CD4-positive, alpha-beta T cell treated with Interleukin-6 for 4 hours (primary cell): ENCODE measurements at regions not wholly inside any gene's neighbourhood (a gene's known extent, or its start where the extent isn't known, plus 50 kb on each side); places are given as distances from the start of the nearest gene placed in this dataset.
A peak's percentile ranks its signal among the peaks of the same experiment; 100 is the strongest.
"Not testable (repeated sequence)": the region's sequence is repeated elsewhere in the genome, so short reads cannot be mapped to it uniquely, and the experiment has no call there.

ENCODE experiments used
- DNase-seq: peaks from one replicate; pipeline ENCODE4 v3.0.0-alpha.2; 2020; ENCODE audit warnings: mixed read lengths

GRCh38 chr2:89756616-89757015 is 1065.1 kb downstream of the RPIA start:
- DNase-seq = not testable (repeated sequence)

GRCh38 chr2:89758332-89759026 is 1067.0 kb downstream of the RPIA start:
- not testable (repeated sequence) for DNase-seq

DNA sequence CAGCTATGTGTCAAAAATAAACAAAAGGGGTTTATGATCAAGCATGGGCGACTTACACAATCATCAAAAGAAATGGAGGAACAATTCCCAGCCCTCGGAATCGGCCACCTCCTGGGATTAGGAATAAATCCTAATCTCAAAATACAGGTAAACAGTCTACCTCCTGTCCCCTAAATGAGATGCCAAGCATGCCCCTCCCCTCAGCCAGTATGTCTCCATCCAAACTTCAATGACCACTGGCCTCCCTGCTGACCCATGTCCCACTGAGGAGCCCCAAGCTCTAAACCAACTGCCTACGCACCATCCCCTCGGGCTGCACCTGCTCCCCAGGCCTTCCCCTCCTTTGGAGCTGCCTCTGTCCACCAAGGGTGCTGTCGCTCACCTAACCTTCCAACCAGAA is 1069.3 kb downstream of the RPIA start:
- not testable (repeated sequence) for DNase-seq

DNA sequence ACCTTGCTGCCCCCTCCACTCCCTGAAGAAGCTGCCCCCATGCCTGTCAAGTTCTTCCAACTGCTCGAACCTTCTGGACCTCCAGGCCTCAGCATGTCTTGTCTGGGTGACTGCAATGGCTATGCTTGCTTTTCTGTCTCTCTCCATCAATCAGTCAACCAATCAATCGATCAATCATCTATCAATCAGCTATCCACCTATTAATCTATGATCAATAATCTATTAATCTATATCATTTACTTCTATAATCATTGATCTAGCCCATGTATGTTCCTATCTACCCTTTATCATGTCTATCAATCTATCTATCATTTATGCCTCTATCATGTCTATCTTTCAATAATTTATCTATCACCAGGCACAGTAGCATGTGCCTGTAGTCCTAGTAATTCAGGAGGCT is 1069.7 kb downstream of the RPIA start:
- not testable (repeated sequence) for DNase-seq

DNA sequence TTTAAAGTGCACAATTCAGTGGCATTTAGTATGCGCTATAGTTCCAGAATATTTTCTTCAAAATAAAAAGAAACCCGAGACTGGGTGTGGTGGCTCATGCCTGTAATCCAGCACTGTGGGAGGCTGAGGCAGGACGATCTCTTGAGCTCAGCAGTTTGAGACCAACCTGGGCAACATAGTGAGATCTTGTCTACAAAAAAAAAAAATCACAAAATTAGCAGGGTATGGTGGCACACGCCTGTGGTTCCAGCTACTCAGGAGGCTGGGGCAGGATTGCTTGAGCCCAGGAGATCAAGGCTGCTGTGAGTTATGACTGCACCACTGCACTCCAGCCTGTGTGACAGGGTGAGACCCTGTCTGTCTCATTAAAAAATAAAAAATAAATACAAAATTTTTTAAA is 1070.4 kb downstream of the RPIA start:
- DNase-seq = not testable (repeated sequence)

GRCh38 chr2:89762461-89763253 is 1071.2 kb downstream of the RPIA start:
- DNase-seq = not testable (repeated sequence)

DNA sequence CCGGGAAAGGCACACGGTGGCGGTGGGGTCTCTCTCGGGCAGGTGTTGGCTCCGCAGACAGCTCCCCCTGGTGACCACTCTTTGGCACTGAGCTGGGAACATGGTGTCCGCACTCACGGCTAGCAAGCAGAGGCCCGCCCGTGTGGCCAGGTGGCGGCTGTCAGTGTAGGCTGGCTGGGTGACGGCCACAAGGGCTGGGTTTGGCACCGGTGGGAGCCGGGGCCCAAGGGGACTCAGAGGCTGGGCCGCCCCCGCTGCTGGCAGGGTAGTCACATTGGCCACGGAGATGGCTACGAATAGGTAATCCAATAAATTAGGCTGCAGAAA is 1071.7 kb downstream of the RPIA start:
- DNase-seq = peak; percentile 3

GRCh38 chr2:89763581-89764485 is 1072.4 kb downstream of the RPIA start:
- peak; percentile 3 for DNase-seq

- DNase-seq = not testable (repeated sequence)
Observed at GRCh38 chr2:89764571-89765360, 1073.3 kb downstream of the RPIA start.

- DNase-seq = not testable (repeated sequence)
Observed at GRCh38 chr2:89765361-89765718, 1073.9 kb downstream of the RPIA start.

DNA sequence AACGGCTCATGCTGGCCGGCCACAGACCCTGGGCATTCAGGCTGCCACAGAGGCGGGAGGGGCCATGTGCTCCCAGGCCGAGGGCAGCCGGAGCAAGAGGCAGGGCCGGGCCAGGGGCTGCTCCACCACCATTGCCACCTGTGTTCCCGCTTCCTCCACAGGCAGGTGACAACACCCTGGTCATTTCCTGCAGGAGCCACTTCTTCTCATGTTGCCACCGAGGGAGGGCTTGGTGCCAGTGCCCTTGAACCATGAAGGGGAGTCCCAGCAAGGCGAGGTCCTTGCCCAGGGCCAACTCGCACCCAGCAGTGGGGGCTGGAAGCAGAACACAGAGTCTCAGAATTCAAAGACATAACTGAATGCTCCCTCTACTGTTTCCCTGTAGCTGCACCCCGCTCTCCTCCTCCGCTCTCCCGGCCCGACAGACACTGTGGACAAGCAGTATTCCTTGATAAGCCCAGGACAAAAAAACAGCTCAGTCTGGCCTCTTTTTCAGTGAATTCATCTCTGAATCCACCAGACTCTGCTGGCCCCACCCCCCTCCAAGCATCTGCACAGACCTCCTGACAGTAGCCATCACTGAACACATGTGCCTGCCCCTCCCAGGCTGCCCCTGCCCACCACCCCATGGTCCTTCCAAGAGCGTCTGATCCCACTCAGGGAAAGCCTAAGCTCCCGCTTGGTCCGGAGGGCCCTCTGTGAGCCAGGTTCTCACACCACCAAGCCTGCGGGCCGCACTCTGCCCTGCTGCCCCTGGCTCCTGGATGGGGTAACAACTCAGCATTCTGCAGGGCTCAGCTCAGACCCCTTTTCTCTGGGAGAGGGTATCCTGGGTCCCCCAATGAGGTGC is 1074.9 kb downstream of the RPIA start:
- not testable (repeated sequence) for DNase-seq

GRCh38 chr2:89767058-89767457 is 1075.6 kb downstream of the RPIA start:
- peak; percentile 2 for DNase-seq

GRCh38 chr2:89767572-89768435 is 1076.3 kb downstream of the RPIA start:
- no peak for DNase-seq

DNA sequence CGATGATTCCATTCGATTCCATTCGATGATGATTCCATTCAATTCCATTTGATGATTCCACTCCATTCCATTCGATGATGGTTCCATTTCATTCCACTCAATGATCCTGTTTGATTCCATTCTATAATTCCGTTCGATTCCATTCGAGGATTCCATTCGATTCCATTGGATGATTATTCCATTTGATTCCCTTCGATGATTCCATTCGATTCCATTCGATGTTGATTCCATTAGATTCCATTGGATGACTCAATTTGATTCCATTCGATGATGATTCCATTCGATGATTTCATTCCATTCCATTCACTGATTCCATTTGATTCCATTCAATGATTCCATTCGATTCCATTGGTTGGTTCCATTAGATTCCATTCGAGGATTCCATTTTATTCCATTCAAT is 1084.4 kb downstream of the RPIA start:
- DNase-seq = no peak

DNA sequence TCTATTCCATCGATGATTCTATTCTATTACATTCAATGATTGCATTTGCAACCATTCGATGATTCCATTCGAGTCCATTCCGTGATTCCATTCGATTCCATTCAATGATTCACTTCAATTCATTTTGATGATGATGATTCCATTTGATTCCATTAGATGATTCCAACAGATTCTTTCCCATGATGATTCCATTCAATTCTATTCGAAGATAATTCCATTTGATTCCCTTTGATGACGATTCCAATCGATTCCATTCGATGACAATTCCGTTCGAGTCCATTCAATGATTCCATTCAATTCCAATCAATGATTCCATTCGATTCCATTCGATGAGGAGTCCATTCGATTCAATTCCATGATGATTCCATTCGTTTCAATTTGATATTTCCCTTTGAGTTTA is 1088.8 kb downstream of the RPIA start:
- no peak for DNase-seq

GRCh38 chr2:89781962-89782361 is 1090.5 kb downstream of the RPIA start:
- DNase-seq = no peak

DNA sequence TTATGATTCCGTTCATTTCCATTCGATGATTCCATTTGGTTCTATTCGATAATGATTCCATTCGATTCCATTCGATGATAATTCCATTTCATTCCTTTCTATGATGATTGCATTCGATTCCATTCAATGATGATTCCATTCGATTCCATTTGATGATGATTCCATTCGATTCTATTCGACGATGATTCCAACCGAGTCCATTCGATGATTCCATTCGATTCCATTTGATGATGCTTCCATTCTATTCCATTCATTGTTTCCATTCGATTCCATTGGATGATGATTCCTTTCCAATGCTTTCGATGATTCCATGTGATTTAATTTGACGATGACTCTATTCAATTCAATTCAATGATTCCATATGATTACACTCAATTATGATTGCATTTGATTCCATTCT is 1093.5 kb downstream of the RPIA start:
- DNase-seq = no peak

GRCh38 chr2:89785528-89785927 is 1094.1 kb downstream of the RPIA start:
- not testable (repeated sequence) for DNase-seq

GRCh38 chr2:89786642-89787041 is 1095.2 kb downstream of the RPIA start:
- DNase-seq = not testable (repeated sequence)

DNA sequence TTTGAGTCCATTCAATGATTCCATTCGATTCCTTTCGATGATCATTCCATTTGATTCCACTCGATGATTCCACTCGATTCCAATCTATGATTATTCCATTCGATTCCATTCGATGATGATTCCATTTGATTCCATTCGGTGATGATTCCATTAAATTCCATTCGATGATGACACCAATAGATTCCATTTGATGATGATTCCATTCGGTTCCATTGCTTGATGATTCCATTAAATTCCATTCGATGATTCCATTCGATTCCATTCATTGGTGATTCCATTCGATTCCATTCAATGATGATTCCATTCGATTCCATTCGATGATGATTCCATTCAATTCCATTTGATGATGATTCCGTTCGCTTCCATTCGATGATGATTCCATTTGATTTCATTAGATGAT is 1104.1 kb downstream of the RPIA start:
- DNase-seq = not testable (repeated sequence)
